HG03469 (cell line): ENCODE measurements at regions not wholly inside any gene's neighbourhood (a gene's known extent, or its start where the extent isn't known, plus 50 kb on each side); places are given as distances from the start of the nearest gene placed in this dataset.

ENCODE experiments used
- ATAC-seq: cut with Tn5 transposase; IDR thresholded peaks from one replicate; pipeline ENCODE4 v1.9.1; 2021; ENCODE audit warnings: mild to moderate bottlenecking, moderate library complexity, moderate number of reproducible peaks; ENCODE audit not compliant: unreplicated experiment

- no peak for ATAC-seq
Measured at GRCh38 chr2:41958775-41959174, 89.0 kb upstream of the PKDCC start.

GRCh38 chr2:41959760-41960159 lies 88.1 kb upstream of the PKDCC start:
- ATAC-seq, result no peak

GRCh38 chr2:41962922-41963622 lies 84.7 kb upstream of the PKDCC start:
- ATAC-seq, result no peak

- no peak for ATAC-seq
Measured at GRCh38 chr2:41963661-41964525, 83.9 kb upstream of the PKDCC start.

- ATAC-seq, result no peak
Measured at GRCh38 chr2:41965173-41965908, 82.5 kb upstream of the PKDCC start.

GRCh38 chr2:41965909-41966295 lies 81.9 kb upstream of the PKDCC start:
- ATAC-seq, result no peak

GRCh38 chr2:41966431-41966893 lies 81.4 kb upstream of the PKDCC start:
- ATAC-seq, result no peak

GRCh38 chr2:41966920-41967319 lies 80.9 kb upstream of the PKDCC start:
- ATAC-seq, result no peak

- no peak for ATAC-seq
Measured at GRCh38 chr2:41967476-41968181, 80.2 kb upstream of the PKDCC start.

GRCh38 chr2:41968182-41968578 lies 79.6 kb upstream of the PKDCC start:
- no peak for ATAC-seq

- ATAC-seq, result no peak
Measured at GRCh38 chr2:41970988-41971660, 76.7 kb upstream of the PKDCC start.

GRCh38 chr2:41972179-41972578 lies 75.6 kb upstream of the PKDCC start:
- no peak for ATAC-seq

- ATAC-seq, result no peak
Measured at GRCh38 chr2:41972819-41973218, 75.0 kb upstream of the PKDCC start.

- no peak for ATAC-seq
Measured at GRCh38 chr2:41973871-41974270, 74.0 kb upstream of the PKDCC start.

- no peak for ATAC-seq
Measured at GRCh38 chr2:41981417-41981816, 66.4 kb upstream of the PKDCC start.

- no peak for ATAC-seq
Measured at GRCh38 chr2:41985573-41986095, 62.2 kb upstream of the PKDCC start.

GRCh38 chr2:41989501-41990180 lies 58.2 kb upstream of the PKDCC start:
- no peak for ATAC-seq

GRCh38 chr2:41990245-41990644 lies 57.6 kb upstream of the PKDCC start:
- no peak for ATAC-seq

GRCh38 chr2:41990688-41991087 lies 57.1 kb upstream of the PKDCC start:
- ATAC-seq, result no peak
